ENCODE measurements at regions not wholly inside any gene's neighbourhood (a gene's known extent, or its start where the extent isn't known, plus 50 kb on each side); places are given as distances from the start of the nearest gene placed in this dataset.

DNA sequence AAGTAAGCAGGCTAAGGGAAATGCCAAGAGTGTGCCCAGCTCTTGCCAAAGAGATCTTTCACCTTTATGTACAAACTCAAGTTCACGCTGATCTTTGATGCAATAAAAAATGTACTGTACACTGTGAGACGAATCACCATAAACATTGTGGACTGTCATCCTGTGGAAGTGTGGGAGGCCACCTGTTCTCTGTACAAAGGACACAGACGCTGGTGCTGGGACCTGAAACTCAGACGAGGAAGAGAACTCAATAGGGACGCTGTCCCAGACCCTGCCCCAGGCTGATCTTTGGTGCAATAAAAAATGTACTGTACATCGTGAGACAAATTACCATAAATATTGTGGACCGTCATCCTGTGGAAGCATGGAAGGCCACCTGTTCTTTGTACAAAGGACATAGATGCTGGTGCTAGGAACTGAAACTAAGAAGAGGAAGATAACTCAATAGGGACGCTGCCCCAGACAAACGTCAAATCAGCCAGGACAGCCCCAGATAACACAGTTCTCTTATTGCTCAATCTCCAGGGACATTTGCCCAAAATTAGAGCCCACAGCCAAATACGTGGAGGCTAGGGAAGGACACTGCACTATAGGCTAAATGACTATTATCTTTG is 312.7 kb upstream of the SGK1 start:
- TF ChIP-seq, protein P1, sequence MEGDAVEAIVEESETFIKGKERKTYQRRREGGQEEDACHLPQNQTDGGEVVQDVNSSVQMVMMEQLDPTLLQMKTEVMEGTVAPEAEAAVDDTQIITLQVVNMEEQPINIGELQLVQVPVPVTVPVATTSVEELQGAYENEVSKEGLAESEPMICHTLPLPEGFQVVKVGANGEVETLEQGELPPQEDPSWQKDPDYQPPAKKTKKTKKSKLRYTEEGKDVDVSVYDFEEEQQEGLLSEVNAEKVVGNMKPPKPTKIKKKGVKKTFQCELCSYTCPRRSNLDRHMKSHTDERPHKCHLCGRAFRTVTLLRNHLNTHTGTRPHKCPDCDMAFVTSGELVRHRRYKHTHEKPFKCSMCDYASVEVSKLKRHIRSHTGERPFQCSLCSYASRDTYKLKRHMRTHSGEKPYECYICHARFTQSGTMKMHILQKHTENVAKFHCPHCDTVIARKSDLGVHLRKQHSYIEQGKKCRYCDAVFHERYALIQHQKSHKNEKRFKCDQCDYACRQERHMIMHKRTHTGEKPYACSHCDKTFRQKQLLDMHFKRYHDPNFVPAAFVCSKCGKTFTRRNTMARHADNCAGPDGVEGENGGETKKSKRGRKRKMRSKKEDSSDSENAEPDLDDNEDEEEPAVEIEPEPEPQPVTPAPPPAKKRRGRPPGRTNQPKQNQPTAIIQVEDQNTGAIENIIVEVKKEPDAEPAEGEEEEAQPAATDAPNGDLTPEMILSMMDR (IDR thresholded peaks at IDR 0.05; ENCODE audit: control extremely low read depth in 1 of 3, insufficient read depth in 1 of 3, low read depth in 1 of 3, low read length in 3 of 3), result no peak
- no peak for TF ChIP-seq POLR2A (IDR thresholded peaks at IDR 0.05; ENCODE audit: control extremely low read depth in 1 of 2, low read depth in 2 of 2, low read length in 2 of 2)
- no peak for TF ChIP-seq EZH2 (IDR thresholded peaks at IDR 0.05; ENCODE audit: low read depth, low read length, severe bottlenecking)
- TF ChIP-seq CHD2 (IDR thresholded peaks at IDR 0.05; ENCODE audit: low read length), result no peak
- TF ChIP-seq POU5F1 (IDR thresholded peaks at IDR 0.05; ENCODE audit: low read depth, low read length), result no peak
